Right atrium auricular region (tissue), 2 donors: ENCODE measurements at regions not wholly inside any gene's neighbourhood (a gene's known extent, or its start where the extent isn't known, plus 50 kb on each side); places are given as distances from the start of the nearest gene placed in this dataset.

Experiments used
- DNase-seq: peaks from one replicate; pipeline ENCODE4 v3.0.0-alpha.2; 2019; ENCODE audit warnings: low spot score
- H3K27ac ChIP-seq, 2 donors: fragments of 200-600 bp; sonication (generic); 1 replicate in 1 of 2; 2 replicates in 1 of 2; pipeline ENCODE4 v1.5.1; 2016 to 2019
- H3K27me3 ChIP-seq, 2 donors: fragments of 200-600 bp; sonication (generic); one replicate each; pipeline versions ENCODE4 v1.5.1 to v1.6.0; 2017 to 2019
- H3K36me3 ChIP-seq: fragments of 200-600 bp; sonication (generic); one replicate; pipeline ENCODE4 v1.5.1; 2016
- H3K4me1 ChIP-seq, 2 donors: fragments of 200-600 bp; sonication (generic); one replicate each; pipeline versions ENCODE4 v1.5.1 to v1.6.0; 2017 to 2019
- H3K4me3 ChIP-seq, 2 donors: fragments of 200-600 bp; sonication (generic); 1 replicate in 1 of 2; 2 replicates in 1 of 2; pipeline ENCODE4 v1.5.1; 2017 to 2019; ENCODE audit warnings: mild to moderate bottlenecking in 1 of 2, moderate library complexity in 1 of 2
- H3K9me3 ChIP-seq, 2 donors: fragments of 200-600 bp; sonication (generic); one replicate each; pipeline ENCODE4 v1.5.1; 2019
- TF ChIP-seq, protein P1 (sequence below), 2 donors: fragments of 200-600 bp; sonication (generic); IDR thresholded peaks; one replicate each; pipeline ENCODE4 v1.5.1; 2019; ENCODE audit warnings: antibody characterized with exemption in 2 of 2

DNA sequence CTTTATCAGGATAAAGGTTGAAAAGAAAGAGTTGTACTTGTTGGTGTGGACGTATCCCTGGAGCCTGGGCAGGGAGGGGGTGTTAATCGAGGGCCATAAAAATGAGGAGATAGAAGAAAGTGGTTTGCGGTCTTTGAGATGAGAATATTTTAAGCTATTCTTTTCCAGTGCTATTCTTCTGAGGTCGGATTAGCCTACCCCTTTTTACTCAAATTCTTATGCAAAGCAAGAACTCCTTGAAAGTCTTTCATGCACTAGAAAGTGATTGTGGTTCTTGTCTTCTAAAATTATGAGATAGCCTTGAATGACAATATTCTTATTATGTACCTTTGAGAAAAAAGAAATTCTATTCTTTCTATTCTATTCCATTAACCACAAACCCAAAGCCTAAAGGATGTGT is 201.3 kb upstream of the SEMA3C start:
- H3K27me3 ChIP-seq = no peaks in the 10 kb centered on the region
- TF ChIP-seq, protein P1, sequence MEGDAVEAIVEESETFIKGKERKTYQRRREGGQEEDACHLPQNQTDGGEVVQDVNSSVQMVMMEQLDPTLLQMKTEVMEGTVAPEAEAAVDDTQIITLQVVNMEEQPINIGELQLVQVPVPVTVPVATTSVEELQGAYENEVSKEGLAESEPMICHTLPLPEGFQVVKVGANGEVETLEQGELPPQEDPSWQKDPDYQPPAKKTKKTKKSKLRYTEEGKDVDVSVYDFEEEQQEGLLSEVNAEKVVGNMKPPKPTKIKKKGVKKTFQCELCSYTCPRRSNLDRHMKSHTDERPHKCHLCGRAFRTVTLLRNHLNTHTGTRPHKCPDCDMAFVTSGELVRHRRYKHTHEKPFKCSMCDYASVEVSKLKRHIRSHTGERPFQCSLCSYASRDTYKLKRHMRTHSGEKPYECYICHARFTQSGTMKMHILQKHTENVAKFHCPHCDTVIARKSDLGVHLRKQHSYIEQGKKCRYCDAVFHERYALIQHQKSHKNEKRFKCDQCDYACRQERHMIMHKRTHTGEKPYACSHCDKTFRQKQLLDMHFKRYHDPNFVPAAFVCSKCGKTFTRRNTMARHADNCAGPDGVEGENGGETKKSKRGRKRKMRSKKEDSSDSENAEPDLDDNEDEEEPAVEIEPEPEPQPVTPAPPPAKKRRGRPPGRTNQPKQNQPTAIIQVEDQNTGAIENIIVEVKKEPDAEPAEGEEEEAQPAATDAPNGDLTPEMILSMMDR (IDR thresholded peaks at IDR 0.05) = no peak
- no peak overlapping the region for H3K27ac ChIP-seq
- no peaks in the 10 kb centered on the region for H3K36me3 ChIP-seq
- H3K9me3 ChIP-seq = no peaks in the 10 kb centered on the region
- H3K4me3 ChIP-seq = no peak overlapping the region
- no peak for DNase-seq
- no peaks in the 10 kb centered on the region for H3K4me1 ChIP-seq

- TF ChIP-seq, protein P1 (IDR thresholded peaks at IDR 0.05) = no peak
- Histone ChIP-seq H3K27me3 (no peaks in the 10 kb centered on the region), H3K4me1 (no peaks in the 10 kb centered on the region), H3K36me3 (no peaks in the 10 kb centered on the region), H3K9me3 (no peaks in the 10 kb centered on the region), H3K27ac (no peak overlapping the region), H3K4me3 (no peak overlapping the region)
- no peak for DNase-seq
Measured at GRCh38 chr7:81114633-81115032, 195.8 kb upstream of the SEMA3C start.

DNA sequence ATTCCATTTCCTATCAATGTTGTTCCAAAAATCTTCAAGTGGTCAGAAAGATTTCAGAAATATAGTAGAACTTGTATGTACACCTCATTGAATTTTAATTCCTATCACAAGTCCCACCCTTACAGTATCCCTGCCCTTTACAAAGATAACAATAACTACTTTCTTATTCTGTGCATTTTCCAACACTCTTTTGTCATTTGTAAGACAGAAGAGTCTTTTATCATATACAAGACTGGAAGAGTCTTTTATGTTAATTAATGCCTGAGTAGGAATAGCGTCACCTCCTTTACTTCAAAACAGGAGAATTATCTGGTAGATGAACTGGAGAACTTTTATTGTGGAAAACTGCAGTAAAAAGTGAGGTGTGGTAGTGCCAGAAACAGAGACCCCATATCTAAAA is 193.9 kb upstream of the SEMA3C start:
- no peaks in the 10 kb centered on the region for H3K9me3 ChIP-seq
- no peaks in the 10 kb centered on the region for H3K27me3 ChIP-seq
- no peak overlapping the region for H3K4me3 ChIP-seq
- no peaks in the 10 kb centered on the region for H3K4me1 ChIP-seq
- no peaks in the 10 kb centered on the region for H3K36me3 ChIP-seq
- H3K27ac ChIP-seq = no peak overlapping the region
- TF ChIP-seq, protein P1 (IDR thresholded peaks at IDR 0.05) = no peak
- no peak for DNase-seq

GRCh38 chr7:81111781-81112540 is 193.1 kb upstream of the SEMA3C start:
- no peak for DNase-seq
- H3K4me3 ChIP-seq = no peak overlapping the region
- no peaks in the 10 kb centered on the region for H3K36me3 ChIP-seq
- H3K9me3 ChIP-seq = no peaks in the 10 kb centered on the region
- H3K27me3 ChIP-seq = no peaks in the 10 kb centered on the region
- TF ChIP-seq, protein P1 (IDR thresholded peaks at IDR 0.05) = no peak
- H3K27ac ChIP-seq = no peak overlapping the region
- H3K4me1 ChIP-seq = no peaks in the 10 kb centered on the region

GRCh38 chr7:81111358-81111757 is 192.5 kb upstream of the SEMA3C start:
- Histone ChIP-seq H3K36me3 (no peaks in the 10 kb centered on the region), H3K27ac (no peak overlapping the region), H3K4me3 (no peak overlapping the region), H3K9me3 (no peaks in the 10 kb centered on the region), H3K4me1 (no peaks in the 10 kb centered on the region), H3K27me3 (no peaks in the 10 kb centered on the region)
- TF ChIP-seq, protein P1 (IDR thresholded peaks at IDR 0.05) = no peak
- no peak for DNase-seq

DNA sequence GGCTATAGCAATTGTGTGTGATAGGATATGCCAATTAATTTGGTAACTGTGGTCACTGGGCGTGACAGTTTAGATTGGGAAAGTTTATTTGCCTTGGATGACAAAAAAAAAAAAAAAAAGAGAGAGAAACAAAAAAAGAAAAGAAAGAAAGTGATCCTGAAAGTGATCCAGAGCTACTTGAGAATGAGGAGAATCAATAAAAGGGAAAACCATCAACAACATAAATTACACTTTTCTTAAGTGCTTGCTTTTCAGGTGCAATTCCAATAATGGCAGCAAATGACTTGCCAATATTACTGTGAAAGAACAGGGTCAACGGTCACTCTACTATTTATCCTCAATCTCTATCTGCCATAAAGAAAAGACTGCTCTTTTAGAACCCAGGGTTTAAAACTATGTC is 191.8 kb upstream of the SEMA3C start:
- no peaks in the 10 kb centered on the region for H3K27me3 ChIP-seq
- H3K4me3 ChIP-seq = no peak overlapping the region
- H3K4me1 ChIP-seq = no peaks in the 10 kb centered on the region
- no peaks in the 10 kb centered on the region for H3K9me3 ChIP-seq
- no peaks in the 10 kb centered on the region for H3K36me3 ChIP-seq
- no peak for DNase-seq
- TF ChIP-seq, protein P1 (IDR thresholded peaks at IDR 0.05) = no peak
- no peak overlapping the region for H3K27ac ChIP-seq
